ENCODE measurements at regions not wholly inside any gene's neighbourhood (a gene's known extent, or its start where the extent isn't known, plus 50 kb on each side); places are given as distances from the start of the nearest gene placed in this dataset.
"Not testable (repeated sequence)": the region's sequence is repeated elsewhere in the genome, so short reads cannot be mapped to it uniquely, and the experiment has no call there.

- H3K4me3 ChIP-seq (ENCODE audit: extremely low read depth, insufficient read depth, low read length, poor library complexity, severe bottlenecking), result no peak overlapping the region
- WGBS, 2 experiments (ENCODE audit: insufficient coverage in 2 of 2), result 100% methylated on average over 2 of the region's 2 CpGs; no CpG with 5 or more reads in 1 of the 2 experiments
- no peaks in the 10 kb centered on the region for H3K4me1 ChIP-seq (ENCODE audit: control insufficient read depth, insufficient read depth, low read length, poor library complexity, severe bottlenecking)
- H3K9me3 ChIP-seq (ENCODE audit: control insufficient read depth, low read length), result peaks cover 3% of the 10 kb centered on the region
- H3K27ac ChIP-seq (ENCODE audit: low read depth, low read length, severe bottlenecking), result no peak overlapping the region
- H3K36me3 ChIP-seq (ENCODE audit: control insufficient read depth, insufficient read depth, low read length), result no peaks in the 10 kb centered on the region
Observed at GRCh38 chr10:34016576-34016975, 682.1 kb upstream of the NRP1 start.

DNA sequence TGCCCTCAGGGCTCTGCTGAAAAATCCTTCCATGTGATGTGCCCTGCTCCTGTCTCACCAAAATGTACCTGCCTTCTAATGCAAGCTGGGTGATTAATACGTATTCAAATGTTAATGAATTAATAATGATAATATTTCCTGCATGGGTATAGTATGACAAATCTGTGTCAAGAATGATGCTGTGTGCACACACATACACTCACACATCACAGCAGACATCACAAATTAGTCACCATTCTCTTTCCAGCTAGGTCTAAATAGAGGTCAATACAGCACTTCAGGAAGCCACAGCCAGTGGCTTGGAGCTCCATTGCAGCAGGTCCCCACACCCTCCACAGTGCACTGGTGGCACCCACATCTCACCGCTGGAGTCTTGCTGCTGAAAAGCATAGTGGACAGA, 681.2 kb upstream of the NRP1 start:
- WGBS, 2 experiments (ENCODE audit: insufficient coverage in 2 of 2), result no CpG with 5 or more reads among the region's 2 CpGs
- Histone ChIP-seq H3K36me3 (ENCODE audit: control insufficient read depth, insufficient read depth, low read length) (no peaks in the 10 kb centered on the region), H3K9me3 (ENCODE audit: control insufficient read depth, low read length) (peaks cover 3% of the 10 kb centered on the region), H3K27ac (ENCODE audit: low read depth, low read length, severe bottlenecking) (no peak overlapping the region), H3K4me1 (ENCODE audit: control insufficient read depth, insufficient read depth, low read length, poor library complexity, severe bottlenecking) (no peaks in the 10 kb centered on the region), H3K4me3 (ENCODE audit: extremely low read depth, insufficient read depth, low read length, poor library complexity, severe bottlenecking) (no peak overlapping the region)

- Histone ChIP-seq H3K27ac (ENCODE audit: low read depth, low read length, severe bottlenecking) (no peak overlapping the region), H3K4me3 (ENCODE audit: extremely low read depth, insufficient read depth, low read length, poor library complexity, severe bottlenecking) (no peak overlapping the region), H3K4me1 (ENCODE audit: control insufficient read depth, insufficient read depth, low read length, poor library complexity, severe bottlenecking) (no peaks in the 10 kb centered on the region), H3K36me3 (ENCODE audit: control insufficient read depth, insufficient read depth, low read length) (no peaks in the 10 kb centered on the region), H3K9me3 (ENCODE audit: control insufficient read depth, low read length) (peaks cover 3% of the 10 kb centered on the region)
- 90% methylated on average over 2 of the region's 2 CpGs for WGBS, 2 experiments (ENCODE audit: insufficient coverage in 2 of 2)
Observed at GRCh38 chr10:34013235-34013634, 678.8 kb upstream of the NRP1 start.

- WGBS, 2 experiments (ENCODE audit: insufficient coverage in 2 of 2), result 87 to 88% methylated on average over 2 of the region's 2 CpGs
- H3K4me3 ChIP-seq (ENCODE audit: extremely low read depth, insufficient read depth, low read length, poor library complexity, severe bottlenecking), result no peak overlapping the region
- no peaks in the 10 kb centered on the region for H3K36me3 ChIP-seq (ENCODE audit: control insufficient read depth, insufficient read depth, low read length)
- H3K9me3 ChIP-seq (ENCODE audit: control insufficient read depth, low read length), result peaks cover 3% of the 10 kb centered on the region
- no peak overlapping the region for H3K27ac ChIP-seq (ENCODE audit: low read depth, low read length, severe bottlenecking)
- no peaks in the 10 kb centered on the region for H3K4me1 ChIP-seq (ENCODE audit: control insufficient read depth, insufficient read depth, low read length, poor library complexity, severe bottlenecking)
Observed at GRCh38 chr10:34010891-34011290, 676.4 kb upstream of the NRP1 start.

GRCh38 chr10:34010228-34010627, 675.8 kb upstream of the NRP1 start:
- not testable (repeated sequence) for H3K4me3 ChIP-seq (ENCODE audit: extremely low read depth, insufficient read depth, low read length, poor library complexity, severe bottlenecking); H3K9me3 ChIP-seq (ENCODE audit: control insufficient read depth, low read length); H3K4me1 ChIP-seq (ENCODE audit: control insufficient read depth, insufficient read depth, low read length, poor library complexity, severe bottlenecking); H3K36me3 ChIP-seq (ENCODE audit: control insufficient read depth, insufficient read depth, low read length); H3K27ac ChIP-seq (ENCODE audit: low read depth, low read length, severe bottlenecking)
- WGBS, 2 experiments (ENCODE audit: insufficient coverage in 2 of 2), result no CpG with 5 or more reads among the region's 1 CpG

GRCh38 chr10:34008656-34009055, 674.2 kb upstream of the NRP1 start:
- Histone ChIP-seq H3K36me3 (ENCODE audit: control insufficient read depth, insufficient read depth, low read length) (no peaks in the 10 kb centered on the region), H3K4me1 (ENCODE audit: control insufficient read depth, insufficient read depth, low read length, poor library complexity, severe bottlenecking) (no peaks in the 10 kb centered on the region), H3K4me3 (ENCODE audit: extremely low read depth, insufficient read depth, low read length, poor library complexity, severe bottlenecking) (no peak overlapping the region), H3K27ac (ENCODE audit: low read depth, low read length, severe bottlenecking) (no peak overlapping the region), H3K9me3 (ENCODE audit: control insufficient read depth, low read length) (peaks cover 3% of the 10 kb centered on the region)
- WGBS, 2 experiments (ENCODE audit: insufficient coverage in 2 of 2), result 100% methylated on average over 1 of the region's 1 CpG; no CpG with 5 or more reads in 1 of the 2 experiments

DNA sequence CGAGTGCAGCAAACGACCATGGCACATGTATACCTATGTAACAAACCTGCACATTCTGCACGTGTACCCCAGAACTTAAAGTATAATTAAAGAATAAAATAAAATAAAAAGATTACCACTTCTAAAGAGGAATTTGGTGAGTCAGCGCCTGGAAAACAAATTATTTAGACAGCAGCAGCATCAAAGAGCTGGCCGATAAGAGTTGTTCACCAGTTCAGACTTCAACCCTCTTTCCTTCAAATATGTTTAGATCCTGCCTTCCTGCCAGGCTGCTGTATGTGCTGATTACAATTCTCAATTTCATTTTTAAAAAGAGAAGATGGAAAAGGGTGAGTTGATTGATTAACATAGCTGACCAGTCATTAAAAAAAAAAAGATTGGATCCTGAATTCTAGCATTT, 672.0 kb upstream of the NRP1 start:
- WGBS, 2 experiments (ENCODE audit: insufficient coverage in 2 of 2), result 93 to 100% methylated on average over 1 to 2 of the region's 5 CpGs
- no peaks in the 10 kb centered on the region for H3K36me3 ChIP-seq (ENCODE audit: control insufficient read depth, insufficient read depth, low read length)
- no peaks in the 10 kb centered on the region for H3K4me1 ChIP-seq (ENCODE audit: control insufficient read depth, insufficient read depth, low read length, poor library complexity, severe bottlenecking)
- no peak overlapping the region for H3K27ac ChIP-seq (ENCODE audit: low read depth, low read length, severe bottlenecking)
- H3K4me3 ChIP-seq (ENCODE audit: extremely low read depth, insufficient read depth, low read length, poor library complexity, severe bottlenecking), result no peak overlapping the region
- H3K9me3 ChIP-seq (ENCODE audit: control insufficient read depth, low read length), result no peaks in the 10 kb centered on the region

DNA sequence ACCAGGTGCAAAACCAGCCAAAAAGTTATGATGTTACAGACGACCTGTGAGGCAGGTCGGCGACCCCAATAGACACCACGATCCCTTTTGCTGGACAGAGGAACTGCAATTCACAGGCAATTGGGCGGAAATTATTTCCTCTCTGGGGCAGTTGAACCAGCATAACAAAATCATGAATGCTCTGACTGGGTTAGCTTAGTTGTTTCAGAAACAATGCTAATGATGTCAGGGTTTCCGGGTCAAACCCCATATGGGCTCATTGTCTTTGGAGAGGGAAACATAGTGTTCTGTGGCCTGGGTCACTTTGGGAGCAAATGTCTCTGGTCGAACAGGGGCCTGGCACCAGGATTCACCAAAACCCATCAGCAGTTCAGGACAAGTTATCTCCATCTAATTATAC, 669.1 kb upstream of the NRP1 start:
- no peaks in the 10 kb centered on the region for H3K9me3 ChIP-seq (ENCODE audit: control insufficient read depth, low read length)

GRCh38 chr10:34002896-34003295, 668.4 kb upstream of the NRP1 start:
- H3K9me3 ChIP-seq (ENCODE audit: control insufficient read depth, low read length), result no peaks in the 10 kb centered on the region
- WGBS, 2 experiments (ENCODE audit: insufficient coverage in 2 of 2), result 100% methylated on average over 1 to 3 of the region's 3 CpGs

More for the DNA sequence above, 669.1 kb upstream of the NRP1 start:
- WGBS, 2 experiments (ENCODE audit: insufficient coverage in 2 of 2), result 87 to 96% methylated on average over 5 to 6 of the region's 7 CpGs
- H3K4me1 ChIP-seq (ENCODE audit: control insufficient read depth, insufficient read depth, low read length, poor library complexity, severe bottlenecking), result no peaks in the 10 kb centered on the region
- H3K4me3 ChIP-seq (ENCODE audit: extremely low read depth, insufficient read depth, low read length, poor library complexity, severe bottlenecking), result no peak overlapping the region
- no peak overlapping the region for H3K27ac ChIP-seq (ENCODE audit: low read depth, low read length, severe bottlenecking)
- H3K36me3 ChIP-seq (ENCODE audit: control insufficient read depth, insufficient read depth, low read length), result no peaks in the 10 kb centered on the region

GRCh38 chr10:34001831-34002230, 667.4 kb upstream of the NRP1 start:
- Histone ChIP-seq H3K9me3 (ENCODE audit: control insufficient read depth, low read length) (no peaks in the 10 kb centered on the region), H3K27ac (ENCODE audit: low read depth, low read length, severe bottlenecking) (no peak overlapping the region), H3K4me3 (ENCODE audit: extremely low read depth, insufficient read depth, low read length, poor library complexity, severe bottlenecking) (no peak overlapping the region), H3K4me1 (ENCODE audit: control insufficient read depth, insufficient read depth, low read length, poor library complexity, severe bottlenecking) (no peaks in the 10 kb centered on the region), H3K36me3 (ENCODE audit: control insufficient read depth, insufficient read depth, low read length) (no peaks in the 10 kb centered on the region)
- WGBS, 2 experiments (ENCODE audit: insufficient coverage in 2 of 2), result 87 to 88% methylated on average over 2 to 3 of the region's 5 CpGs

More at GRCh38 chr10:34002896-34003295, 668.4 kb upstream of the NRP1 start:
- H3K4me3 ChIP-seq (ENCODE audit: extremely low read depth, insufficient read depth, low read length, poor library complexity, severe bottlenecking), result no peak overlapping the region
- H3K36me3 ChIP-seq (ENCODE audit: control insufficient read depth, insufficient read depth, low read length), result no peaks in the 10 kb centered on the region
- no peaks in the 10 kb centered on the region for H3K4me1 ChIP-seq (ENCODE audit: control insufficient read depth, insufficient read depth, low read length, poor library complexity, severe bottlenecking)
- no peak overlapping the region for H3K27ac ChIP-seq (ENCODE audit: low read depth, low read length, severe bottlenecking)

GRCh38 chr10:34001087-34001580, 666.7 kb upstream of the NRP1 start:
- Histone ChIP-seq H3K4me1 (ENCODE audit: control insufficient read depth, insufficient read depth, low read length, poor library complexity, severe bottlenecking) (no peaks in the 10 kb centered on the region), H3K4me3 (ENCODE audit: extremely low read depth, insufficient read depth, low read length, poor library complexity, severe bottlenecking) (no peak overlapping the region), H3K27ac (ENCODE audit: low read depth, low read length, severe bottlenecking) (no peak overlapping the region), H3K36me3 (ENCODE audit: control insufficient read depth, insufficient read depth, low read length) (no peaks in the 10 kb centered on the region), H3K9me3 (ENCODE audit: control insufficient read depth, low read length) (no peaks in the 10 kb centered on the region)
- 92% methylated on average over 2 of the region's 5 CpGs; no CpG with 5 or more reads in 1 of the 2 experiments for WGBS, 2 experiments (ENCODE audit: insufficient coverage in 2 of 2)
